ENCODE measurements at regions not wholly inside any gene's neighbourhood (a gene's known extent, or its start where the extent isn't known, plus 50 kb on each side); places are given as distances from the start of the nearest gene placed in this dataset.
"Not testable (repeated sequence)": the region's sequence is repeated elsewhere in the genome, so short reads cannot be mapped to it uniquely, and the experiment has no call there.

DNA sequence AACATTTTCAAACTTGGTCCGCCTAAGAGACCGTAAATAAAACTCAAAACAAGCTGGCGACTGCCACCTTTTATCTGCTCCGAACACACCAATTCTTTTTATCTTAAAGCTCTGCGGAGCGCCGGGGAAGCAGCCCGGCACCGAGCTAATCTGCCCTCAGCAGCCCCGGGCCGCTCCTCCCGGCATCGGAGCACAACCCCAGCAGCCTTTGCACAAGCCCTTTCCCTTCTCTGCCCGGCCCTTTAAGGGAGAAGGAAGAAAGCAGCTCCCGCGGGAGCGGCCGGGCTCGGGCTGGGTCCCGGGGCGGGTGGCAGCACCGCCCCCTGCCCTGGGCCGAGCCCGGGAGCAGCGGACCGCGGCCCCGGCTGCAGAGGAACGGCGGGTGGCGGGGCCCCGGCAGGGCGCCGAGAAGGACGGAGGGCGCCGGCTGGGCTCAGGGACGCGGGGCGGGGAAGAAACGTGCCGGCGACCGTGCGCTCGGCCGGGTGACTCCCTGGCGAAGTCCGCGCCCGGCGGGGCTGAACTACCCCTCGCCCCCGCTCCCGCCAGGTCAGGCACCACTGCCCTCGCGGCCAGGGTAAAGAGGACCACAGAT lies 133.6 kb upstream of the C11orf58 start:
- no peaks in the 10 kb centered on the region for H3K79me2 ChIP-seq (ENCODE audit: control insufficient read depth, insufficient read depth, low read length, unreplicated experiment)
- no peaks in the 10 kb centered on the region for H3K4me1 ChIP-seq (ENCODE audit: control insufficient read depth, insufficient read depth, low read length, unreplicated experiment)
- no peak overlapping the region for H3K27ac ChIP-seq (ENCODE audit: low read depth, low read length)
- peak overlapping the region; percentile 65 for H2AFZ ChIP-seq (ENCODE audit: low read length, unreplicated experiment)
- H3K36me3 ChIP-seq (ENCODE audit: insufficient read depth, low read length), result no peaks in the 10 kb centered on the region
- peaks cover 94% of the 10 kb centered on the region for H3K27me3 ChIP-seq (ENCODE audit: insufficient read depth, low read length)
- H3K4me3 ChIP-seq (ENCODE audit: low read depth, low read length), result peak overlapping the region; percentile 73

DNA sequence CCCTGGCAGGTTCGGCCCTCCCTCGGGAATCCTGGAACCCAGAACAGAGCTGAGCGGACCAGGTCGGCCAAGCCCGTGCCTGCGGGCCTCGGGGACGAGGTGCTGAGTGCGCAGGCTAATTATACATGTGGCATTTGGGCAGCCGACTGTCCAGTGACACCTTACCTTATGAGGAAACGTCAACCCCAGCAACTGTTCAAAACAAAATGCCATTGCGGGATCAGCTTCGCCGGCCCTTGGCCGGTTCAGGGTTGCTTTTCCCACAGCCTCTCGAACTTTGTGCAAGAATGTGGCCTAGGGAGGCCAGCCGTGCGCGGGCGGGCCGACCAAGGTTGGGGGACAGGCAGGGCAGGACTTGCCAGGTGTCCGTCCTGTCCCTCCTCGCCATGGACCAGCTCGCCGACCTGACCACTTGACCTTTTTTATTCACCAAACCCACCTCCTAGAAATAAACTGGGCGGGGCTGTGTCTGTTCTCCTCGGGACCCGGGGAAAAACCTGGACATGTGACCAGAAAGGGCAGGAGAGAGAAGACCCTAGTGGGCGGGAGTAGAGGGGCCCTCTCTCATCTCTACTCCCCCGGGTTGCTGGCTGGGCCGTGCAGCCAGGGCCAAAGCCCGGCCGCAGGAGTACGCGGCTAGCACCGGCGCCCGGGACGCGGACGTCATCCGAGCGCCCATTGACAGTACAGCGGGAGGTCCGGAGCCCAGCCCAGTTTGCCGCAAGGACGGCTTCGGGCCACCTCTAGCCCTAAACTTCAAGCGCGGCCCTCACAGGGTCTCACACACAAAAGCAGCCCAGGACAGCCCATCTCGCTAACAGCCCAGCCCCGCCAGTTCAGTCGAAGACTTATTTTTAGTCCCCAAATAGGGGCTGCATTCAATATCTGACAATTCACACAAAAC lies 134.3 kb upstream of the C11orf58 start:
- peak overlapping the region; percentile 44 for H2AFZ ChIP-seq (ENCODE audit: low read length, unreplicated experiment)
- peak overlapping the region; percentile 73 for H3K4me3 ChIP-seq (ENCODE audit: low read depth, low read length)

DNA sequence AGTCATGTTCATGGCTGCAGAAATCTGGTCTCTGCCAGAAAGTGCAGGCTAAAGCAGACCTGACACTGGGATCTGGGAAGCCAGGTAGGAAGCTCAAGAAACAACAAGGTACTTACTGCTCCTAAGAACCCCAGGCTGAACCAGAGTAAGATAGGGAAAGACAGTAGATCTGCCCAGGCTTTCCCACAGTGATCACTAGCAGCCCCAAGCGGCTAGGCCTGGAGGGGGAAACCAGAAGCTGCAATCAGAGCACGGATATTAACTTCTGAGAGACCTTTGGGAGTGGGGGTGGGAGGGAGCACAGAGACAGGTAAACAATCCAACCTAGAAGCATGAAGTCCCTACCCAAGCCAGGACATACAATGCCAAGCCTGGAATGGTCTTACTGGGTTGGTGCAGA lies 135.2 kb upstream of the C11orf58 start:
- no peaks in the 10 kb centered on the region for H3K79me2 ChIP-seq (ENCODE audit: control insufficient read depth, insufficient read depth, low read length, unreplicated experiment)
- no peak overlapping the region for H2AFZ ChIP-seq (ENCODE audit: low read length, unreplicated experiment)
- H3K36me3 ChIP-seq (ENCODE audit: insufficient read depth, low read length), result no peaks in the 10 kb centered on the region
- H3K4me3 ChIP-seq (ENCODE audit: low read depth, low read length), result no peak overlapping the region
- peaks cover 89% of the 10 kb centered on the region for H3K27me3 ChIP-seq (ENCODE audit: insufficient read depth, low read length)
- H3K4me1 ChIP-seq (ENCODE audit: control insufficient read depth, insufficient read depth, low read length, unreplicated experiment), result no peaks in the 10 kb centered on the region
- no peak overlapping the region for H3K27ac ChIP-seq (ENCODE audit: low read depth, low read length)

More for the DNA sequence above, 134.3 kb upstream of the C11orf58 start:
- Histone ChIP-seq H3K4me1 (ENCODE audit: control insufficient read depth, insufficient read depth, low read length, unreplicated experiment) (no peaks in the 10 kb centered on the region), H3K27ac (ENCODE audit: low read depth, low read length) (no peak overlapping the region), H3K36me3 (ENCODE audit: insufficient read depth, low read length) (no peaks in the 10 kb centered on the region), H3K27me3 (ENCODE audit: insufficient read depth, low read length) (peaks cover 92% of the 10 kb centered on the region), H3K79me2 (ENCODE audit: control insufficient read depth, insufficient read depth, low read length, unreplicated experiment) (no peaks in the 10 kb centered on the region)

DNA sequence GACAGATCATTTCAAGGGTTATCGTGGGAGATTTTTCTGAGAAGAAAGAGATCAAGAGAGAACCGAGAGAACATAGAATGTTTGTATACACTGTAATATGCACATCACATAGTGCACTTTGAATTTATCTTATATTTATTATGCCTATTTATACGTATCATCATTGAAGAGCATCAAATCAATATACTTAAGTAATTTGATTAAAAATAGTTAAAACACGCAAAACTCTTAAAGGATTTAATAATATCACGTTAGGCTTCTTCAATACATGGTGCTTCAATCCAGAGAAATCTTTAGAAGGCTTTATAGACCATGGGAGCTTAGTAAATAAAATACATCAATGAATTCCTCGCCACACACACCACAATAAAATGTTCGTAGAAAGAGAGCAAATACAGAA lies 139.5 kb upstream of the C11orf58 start:
- no peaks in the 10 kb centered on the region for H3K4me1 ChIP-seq (ENCODE audit: control insufficient read depth, insufficient read depth, low read length, unreplicated experiment)
- H3K36me3 ChIP-seq (ENCODE audit: insufficient read depth, low read length), result no peaks in the 10 kb centered on the region
- H3K27me3 ChIP-seq (ENCODE audit: insufficient read depth, low read length), result peaks cover 53% of the 10 kb centered on the region
- no peaks in the 10 kb centered on the region for H3K79me2 ChIP-seq (ENCODE audit: control insufficient read depth, insufficient read depth, low read length, unreplicated experiment)
- no peak overlapping the region for H2AFZ ChIP-seq (ENCODE audit: low read length, unreplicated experiment)
- H3K27ac ChIP-seq (ENCODE audit: low read depth, low read length), result no peak overlapping the region
- no peak overlapping the region for H3K4me3 ChIP-seq (ENCODE audit: low read depth, low read length)

DNA sequence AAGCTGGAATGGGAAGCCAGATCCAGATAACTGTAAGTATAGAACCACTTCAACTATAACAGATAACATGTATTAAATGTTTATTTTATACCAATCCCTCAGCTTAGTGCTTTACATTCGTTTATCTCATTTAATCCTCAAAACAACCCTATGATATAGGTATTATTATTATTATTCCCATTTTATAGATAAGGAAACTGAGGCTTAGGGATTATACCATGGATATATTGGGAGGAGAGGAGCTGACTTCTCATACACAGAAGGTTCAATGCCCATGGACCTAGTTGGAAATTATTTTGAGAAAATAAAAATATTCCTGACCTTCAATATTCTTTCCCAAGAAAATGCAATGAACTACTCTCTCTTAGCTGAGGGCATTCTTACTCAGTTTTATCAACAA lies 140.4 kb upstream of the C11orf58 start:
- Histone ChIP-seq H3K27me3 (ENCODE audit: insufficient read depth, low read length) (peaks cover 44% of the 10 kb centered on the region), H3K4me1 (ENCODE audit: control insufficient read depth, insufficient read depth, low read length, unreplicated experiment) (no peaks in the 10 kb centered on the region), H3K36me3 (ENCODE audit: insufficient read depth, low read length) (no peaks in the 10 kb centered on the region), H3K79me2 (ENCODE audit: control insufficient read depth, insufficient read depth, low read length, unreplicated experiment) (no peaks in the 10 kb centered on the region), H3K4me3 (ENCODE audit: low read depth, low read length) (no peak overlapping the region), H3K27ac (ENCODE audit: low read depth, low read length) (no peak overlapping the region), H2AFZ (ENCODE audit: low read length, unreplicated experiment) (no peak overlapping the region)

DNA sequence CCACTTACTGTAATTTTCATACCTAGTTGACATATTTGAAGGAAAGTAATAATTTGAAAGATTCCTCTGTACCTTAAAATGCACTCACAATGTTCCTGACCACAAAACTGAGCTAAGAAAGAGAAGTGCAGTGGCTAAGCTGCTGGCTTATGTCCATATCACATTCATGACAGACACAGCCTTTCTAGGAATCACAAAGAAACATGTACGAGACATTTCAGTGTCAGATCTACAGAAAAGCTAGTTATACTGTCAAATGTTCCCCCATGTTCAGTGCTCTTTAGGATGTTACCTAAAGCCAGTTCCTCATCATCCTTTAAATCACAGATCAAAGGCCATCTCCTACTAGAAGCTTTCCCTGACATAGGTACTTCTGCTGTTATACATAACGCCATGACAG lies 142.2 kb upstream of the C11orf58 start:
- Histone ChIP-seq H3K79me2 (ENCODE audit: control insufficient read depth, insufficient read depth, low read length, unreplicated experiment) (no peaks in the 10 kb centered on the region), H3K27me3 (ENCODE audit: insufficient read depth, low read length) (peaks cover 27% of the 10 kb centered on the region), H3K36me3 (ENCODE audit: insufficient read depth, low read length) (no peaks in the 10 kb centered on the region), H3K4me3 (ENCODE audit: low read depth, low read length) (no peak overlapping the region), H2AFZ (ENCODE audit: low read length, unreplicated experiment) (no peak overlapping the region), H3K27ac (ENCODE audit: low read depth, low read length) (no peak overlapping the region), H3K4me1 (ENCODE audit: control insufficient read depth, insufficient read depth, low read length, unreplicated experiment) (no peaks in the 10 kb centered on the region)

DNA sequence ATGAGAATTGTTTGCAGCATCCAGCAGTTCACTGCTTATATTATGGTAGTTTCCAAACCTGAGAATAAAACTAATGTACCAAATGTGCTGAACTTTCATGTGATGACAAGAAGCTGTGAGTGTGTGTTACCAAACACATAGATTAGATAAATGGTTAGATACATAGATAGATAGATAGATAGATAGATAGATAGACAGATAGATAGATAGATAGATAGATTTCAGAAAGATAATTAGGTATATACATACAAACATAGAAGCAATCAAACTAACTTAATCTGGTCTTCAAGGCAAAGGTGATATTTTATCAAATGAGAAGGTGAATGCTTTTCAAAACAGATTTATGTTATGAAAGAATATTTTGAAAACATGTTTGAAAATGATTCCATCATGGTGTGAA lies 147.3 kb upstream of the C11orf58 start:
- H3K27ac ChIP-seq (ENCODE audit: low read depth, low read length), result no peak overlapping the region
- no peaks in the 10 kb centered on the region for H3K4me1 ChIP-seq (ENCODE audit: control insufficient read depth, insufficient read depth, low read length, unreplicated experiment)
- peaks cover 4% of the 10 kb centered on the region; the same call in 1 of the 2 replicates for H3K27me3 ChIP-seq (ENCODE audit: insufficient read depth, low read length)
- H3K79me2 ChIP-seq (ENCODE audit: control insufficient read depth, insufficient read depth, low read length, unreplicated experiment), result no peaks in the 10 kb centered on the region
- no peak overlapping the region for H2AFZ ChIP-seq (ENCODE audit: low read length, unreplicated experiment)
- no peak overlapping the region for H3K4me3 ChIP-seq (ENCODE audit: low read depth, low read length)
- no peaks in the 10 kb centered on the region for H3K36me3 ChIP-seq (ENCODE audit: insufficient read depth, low read length)

DNA sequence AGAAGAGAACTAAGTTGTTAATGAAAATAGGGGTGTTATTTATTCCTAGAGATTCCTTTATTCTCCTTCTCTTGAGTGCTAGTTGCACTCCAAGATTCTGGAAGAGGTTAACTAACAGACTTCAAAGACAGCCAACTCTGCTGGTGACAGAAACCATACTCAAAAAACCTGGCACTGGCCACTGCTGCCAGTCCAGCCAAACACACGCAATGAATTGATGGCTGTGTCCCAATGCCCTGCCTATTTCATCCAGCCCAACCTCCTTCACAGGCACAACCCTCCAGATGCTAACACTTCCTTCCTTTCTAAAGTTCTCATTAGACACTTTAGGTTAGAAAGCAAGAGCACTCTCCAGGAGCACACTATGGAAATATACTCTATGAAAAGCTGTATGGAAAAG lies 150.8 kb upstream of the C11orf58 start:
- H3K27ac ChIP-seq (ENCODE audit: low read depth, low read length), result no peak overlapping the region
- H3K36me3 ChIP-seq (ENCODE audit: insufficient read depth, low read length), result no peaks in the 10 kb centered on the region

DNA sequence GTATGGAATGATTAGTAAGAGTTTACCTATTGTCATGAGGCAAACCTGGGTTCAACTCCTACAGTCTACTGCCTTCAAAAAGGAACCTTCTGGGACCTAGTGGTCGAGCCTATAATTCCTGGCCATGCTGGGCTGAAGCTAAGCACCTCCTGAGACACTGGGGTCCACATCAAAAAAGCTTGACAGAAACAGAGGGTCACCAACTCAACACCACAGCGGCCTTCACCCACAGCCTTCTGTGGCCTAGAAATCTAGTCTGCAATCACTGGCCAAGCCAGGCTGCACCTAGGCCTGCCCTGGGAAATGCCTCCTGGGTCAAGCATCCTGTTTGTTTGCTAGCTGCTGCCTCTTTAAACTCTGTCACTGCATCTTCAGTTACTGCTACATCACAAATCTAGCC lies 153.9 kb upstream of the C11orf58 start:
- H3K27me3 ChIP-seq (ENCODE audit: insufficient read depth, low read length), result no peaks in the 10 kb centered on the region
- no peaks in the 10 kb centered on the region for H3K36me3 ChIP-seq (ENCODE audit: insufficient read depth, low read length)
- H3K27ac ChIP-seq (ENCODE audit: low read depth, low read length), result no peak overlapping the region
- H3K4me3 ChIP-seq (ENCODE audit: low read depth, low read length), result no peak overlapping the region
- H3K4me1 ChIP-seq (ENCODE audit: control insufficient read depth, insufficient read depth, low read length, unreplicated experiment), result no peaks in the 10 kb centered on the region
- no peaks in the 10 kb centered on the region for H3K79me2 ChIP-seq (ENCODE audit: control insufficient read depth, insufficient read depth, low read length, unreplicated experiment)
- H2AFZ ChIP-seq (ENCODE audit: low read length, unreplicated experiment), result no peak overlapping the region

More for the DNA sequence above, 150.8 kb upstream of the C11orf58 start:
- H3K27me3 ChIP-seq (ENCODE audit: insufficient read depth, low read length), result no peaks in the 10 kb centered on the region
- no peaks in the 10 kb centered on the region for H3K4me1 ChIP-seq (ENCODE audit: control insufficient read depth, insufficient read depth, low read length, unreplicated experiment)
- H2AFZ ChIP-seq (ENCODE audit: low read length, unreplicated experiment), result no peak overlapping the region
- no peaks in the 10 kb centered on the region for H3K79me2 ChIP-seq (ENCODE audit: control insufficient read depth, insufficient read depth, low read length, unreplicated experiment)
- no peak overlapping the region for H3K4me3 ChIP-seq (ENCODE audit: low read depth, low read length)

DNA sequence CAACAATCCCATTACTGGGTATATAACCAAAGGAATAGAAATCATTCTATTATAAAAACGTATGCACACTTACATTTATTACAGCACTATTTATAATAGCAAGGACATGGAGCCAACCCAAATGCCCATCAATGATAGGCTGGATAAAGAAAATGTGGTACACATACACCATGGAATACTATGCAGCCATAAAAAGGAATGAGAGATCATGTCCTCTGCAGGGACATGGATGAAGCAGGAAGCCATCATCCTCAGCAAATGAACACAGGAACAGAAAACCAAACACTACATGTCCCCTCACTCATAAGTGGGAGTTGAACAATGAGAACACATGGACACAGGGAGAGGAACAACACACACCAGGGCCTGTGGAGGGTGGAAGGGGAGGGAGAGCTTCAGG lies 157.4 kb upstream of the C11orf58 start:
- H2AFZ ChIP-seq (ENCODE audit: low read length, unreplicated experiment); H3K36me3 ChIP-seq (ENCODE audit: insufficient read depth, low read length); H3K4me1 ChIP-seq (ENCODE audit: control insufficient read depth, insufficient read depth, low read length, unreplicated experiment); H3K79me2 ChIP-seq (ENCODE audit: control insufficient read depth, insufficient read depth, low read length, unreplicated experiment); H3K4me3 ChIP-seq (ENCODE audit: low read depth, low read length); H3K27me3 ChIP-seq (ENCODE audit: insufficient read depth, low read length); H3K27ac ChIP-seq (ENCODE audit: low read depth, low read length): not testable (repeated sequence)

DNA sequence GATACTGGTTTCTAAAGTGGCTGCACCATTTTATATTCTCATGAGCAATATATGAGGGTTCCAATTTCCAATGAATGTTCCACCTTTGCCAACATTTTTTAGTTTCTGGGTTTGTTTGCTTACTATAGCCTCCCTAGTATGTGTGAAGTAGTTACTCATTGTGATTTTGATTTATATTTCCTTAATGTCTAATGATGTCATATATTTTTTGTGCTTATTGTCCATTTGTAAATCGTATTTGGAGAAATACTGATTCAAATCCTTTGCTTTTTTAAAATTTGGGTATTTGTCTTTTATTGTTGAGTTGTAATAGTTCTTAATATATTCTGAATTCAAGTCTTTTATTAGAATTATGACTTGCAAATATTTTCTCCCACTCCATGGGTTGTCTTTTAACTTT lies 161.0 kb upstream of the C11orf58 start:
- Histone ChIP-seq H3K27ac (ENCODE audit: low read depth, low read length) (no peak overlapping the region), H3K27me3 (ENCODE audit: insufficient read depth, low read length) (peaks cover 4% of the 10 kb centered on the region; the same call in 1 of the 2 replicates), H3K4me3 (ENCODE audit: low read depth, low read length) (no peak overlapping the region), H2AFZ (ENCODE audit: low read length, unreplicated experiment) (no peak overlapping the region), H3K4me1 (ENCODE audit: control insufficient read depth, insufficient read depth, low read length, unreplicated experiment) (no peaks in the 10 kb centered on the region), H3K79me2 (ENCODE audit: control insufficient read depth, insufficient read depth, low read length, unreplicated experiment) (no peaks in the 10 kb centered on the region), H3K36me3 (ENCODE audit: insufficient read depth, low read length) (no peaks in the 10 kb centered on the region)
